Activated CD8-positive, alpha-beta T cell treated with anti-CD3 and anti-CD28 coated beads for 36 hours (primary cell): ENCODE measurements at regions not wholly inside any gene's neighbourhood (a gene's known extent, or its start where the extent isn't known, plus 50 kb on each side); places are given as distances from the start of the nearest gene placed in this dataset.

ENCODE experiments used
- ATAC-seq: fragments of 200-7000 bp; cut with Tn5 transposase; one replicate; pipeline ENCODE4 v1.10.0; 2021; ENCODE audit warnings: mild to moderate bottlenecking, moderate library complexity
- CTCF ChIA-PET: fragments of 350-600 bp; sonication (Branson Sonifier 250); formaldehyde crosslinking; loops from one replicate; lab custom pipeline; 2021; ENCODE audit warnings: antibody characterized with exemption; lab: Charles Lee
- POLR2A ChIA-PET: fragments of 350-600 bp; sonication (Branson Sonifier 250); formaldehyde crosslinking; loops from one replicate; lab custom pipeline; 2021; ENCODE audit warnings: antibody characterized with exemption; lab: Charles Lee
- DNase-seq: peaks from one replicate; pipeline ENCODE4 v3.0.0-alpha.2; 2020
- H3K27ac Mint-ChIP-seq: one replicate; pipeline ENCODE4 v1.8.0; 2021; ENCODE audit warnings: mild to moderate bottlenecking, mixed read lengths
- H3K27me3 Mint-ChIP-seq: one replicate; pipeline ENCODE4 v1.8.0; 2021; ENCODE audit warnings: mixed read lengths
- H3K36me3 Mint-ChIP-seq: one replicate; pipeline ENCODE4 v1.8.0; 2021; ENCODE audit warnings: low read depth, mixed read lengths
- H3K4me1 Mint-ChIP-seq: one replicate; pipeline ENCODE4 v1.8.0; 2021; ENCODE audit warnings: low read depth, mixed read lengths
- H3K4me3 Mint-ChIP-seq: one replicate; pipeline ENCODE4 v1.8.0; 2021; ENCODE audit warnings: mild to moderate bottlenecking, moderate library complexity, mixed read lengths
- H3K9me3 Mint-ChIP-seq: one replicate; pipeline ENCODE4 v1.8.0; 2021; ENCODE audit warnings: mixed read lengths
- intact Hi-C: fragments of 100-400 bp; cut with micrococcal nuclease; formaldehyde crosslinking; loops from one replicate; pipeline ENCODE4 v1.10.0; 2022
- TF ChIP-seq, protein P1 (sequence below): fragments of 200-600 bp; IDR thresholded peaks from one replicate; pipeline ENCODE4 v1.8.0; 2022; ENCODE audit warnings: antibody characterized with exemption, mild to moderate bottlenecking

DNA sequence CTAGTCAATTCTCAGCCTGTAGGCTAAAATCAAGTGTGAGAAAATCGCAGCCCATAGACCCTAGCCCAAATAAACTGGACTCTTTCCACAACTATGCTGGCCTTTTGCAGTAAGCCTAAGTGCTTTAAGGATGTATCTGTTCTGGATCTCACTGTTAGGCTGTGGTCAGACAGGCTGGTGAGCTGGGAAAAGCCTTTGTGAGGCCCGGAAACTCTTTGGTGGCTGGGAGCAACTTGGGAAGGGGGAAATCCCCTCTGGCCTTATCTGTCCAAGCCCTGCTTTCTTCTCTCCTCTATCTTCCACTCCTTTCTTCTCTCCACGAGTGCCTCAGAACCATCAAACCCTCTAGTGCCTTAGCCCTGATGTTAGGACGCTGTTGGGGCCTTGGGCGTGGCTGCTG lies 135.4 kb downstream of the LACC1 start:
- H3K4me3 Mint-ChIP-seq: no peak overlapping the region
- CTCF ChIA-PET: no interaction called here

DNA sequence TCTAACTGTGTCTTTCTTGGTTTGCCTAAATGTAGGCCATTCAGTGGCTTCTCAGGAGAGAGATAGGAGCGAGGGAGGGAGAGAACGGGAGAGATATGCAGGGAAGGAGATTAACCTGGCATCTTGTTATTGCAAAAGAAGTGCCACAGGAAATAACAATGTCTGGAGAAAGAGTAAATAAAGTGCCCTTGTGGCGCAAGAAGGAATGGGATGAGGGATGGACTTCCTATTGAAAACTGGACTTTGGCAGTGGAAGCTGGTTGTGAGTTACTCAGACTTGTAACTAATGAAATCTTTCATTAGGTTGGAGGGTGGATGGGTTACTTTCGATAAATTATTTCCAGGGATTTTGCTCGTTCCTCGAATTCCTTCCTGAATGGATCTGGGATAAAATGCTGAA lies 136.1 kb downstream of the LACC1 start:
- TF ChIP-seq, protein P1, sequence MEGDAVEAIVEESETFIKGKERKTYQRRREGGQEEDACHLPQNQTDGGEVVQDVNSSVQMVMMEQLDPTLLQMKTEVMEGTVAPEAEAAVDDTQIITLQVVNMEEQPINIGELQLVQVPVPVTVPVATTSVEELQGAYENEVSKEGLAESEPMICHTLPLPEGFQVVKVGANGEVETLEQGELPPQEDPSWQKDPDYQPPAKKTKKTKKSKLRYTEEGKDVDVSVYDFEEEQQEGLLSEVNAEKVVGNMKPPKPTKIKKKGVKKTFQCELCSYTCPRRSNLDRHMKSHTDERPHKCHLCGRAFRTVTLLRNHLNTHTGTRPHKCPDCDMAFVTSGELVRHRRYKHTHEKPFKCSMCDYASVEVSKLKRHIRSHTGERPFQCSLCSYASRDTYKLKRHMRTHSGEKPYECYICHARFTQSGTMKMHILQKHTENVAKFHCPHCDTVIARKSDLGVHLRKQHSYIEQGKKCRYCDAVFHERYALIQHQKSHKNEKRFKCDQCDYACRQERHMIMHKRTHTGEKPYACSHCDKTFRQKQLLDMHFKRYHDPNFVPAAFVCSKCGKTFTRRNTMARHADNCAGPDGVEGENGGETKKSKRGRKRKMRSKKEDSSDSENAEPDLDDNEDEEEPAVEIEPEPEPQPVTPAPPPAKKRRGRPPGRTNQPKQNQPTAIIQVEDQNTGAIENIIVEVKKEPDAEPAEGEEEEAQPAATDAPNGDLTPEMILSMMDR: no peak
- ATAC-seq (no peak), DNase-seq (no peak)
- H3K36me3 Mint-ChIP-seq: no peaks in the 10 kb centered on the region
- H3K4me1 Mint-ChIP-seq: no peaks in the 10 kb centered on the region
- ChIA-PET POLR2A (no interaction called here), CTCF (no interaction called here)
- H3K27me3 Mint-ChIP-seq: no peaks in the 10 kb centered on the region
- H3K27ac Mint-ChIP-seq: no peak overlapping the region
- intact Hi-C loops: no loop called here
- no peaks in the 10 kb centered on the region for H3K9me3 Mint-ChIP-seq
- H3K4me3 Mint-ChIP-seq: no peak overlapping the region

More for the DNA sequence above, 135.4 kb downstream of the LACC1 start:
- H3K27ac Mint-ChIP-seq: no peak overlapping the region
- TF ChIP-seq, protein P1: no peak
- no peaks in the 10 kb centered on the region for H3K4me1 Mint-ChIP-seq
- intact Hi-C loops: no loop called here
- ATAC-seq (no peak), DNase-seq (no peak)
- no peaks in the 10 kb centered on the region for H3K27me3 Mint-ChIP-seq
- no peaks in the 10 kb centered on the region for H3K36me3 Mint-ChIP-seq
- POLR2A ChIA-PET: no interaction called here
- H3K9me3 Mint-ChIP-seq: no peaks in the 10 kb centered on the region

DNA sequence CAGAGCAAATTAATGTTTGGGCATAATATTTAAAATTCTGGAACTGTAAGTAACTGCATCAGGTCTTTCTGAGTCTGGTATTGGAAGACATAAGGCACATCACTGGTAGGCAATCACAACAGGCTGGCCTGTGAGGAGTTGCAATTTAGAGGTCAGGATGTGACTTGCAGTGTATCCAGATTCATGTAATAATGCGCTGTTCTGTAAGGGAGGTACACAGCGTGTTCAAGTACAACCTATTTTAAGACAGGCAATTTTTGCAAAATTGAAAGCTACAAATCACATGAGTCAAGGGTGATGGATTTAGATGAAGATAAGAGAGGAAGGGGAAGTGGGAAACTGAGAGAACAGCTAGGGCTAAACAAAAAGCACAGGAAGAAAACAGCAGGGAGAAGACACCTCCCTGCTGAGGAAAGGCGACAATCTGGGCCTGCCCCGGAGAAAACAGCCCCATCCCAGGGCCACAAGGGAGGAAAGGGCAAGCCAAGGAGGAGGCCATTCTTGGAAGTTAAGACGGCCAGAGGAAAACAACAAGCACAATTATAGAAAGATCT lies 138.1 kb downstream of the LACC1 start:
- no peaks in the 10 kb centered on the region for H3K9me3 Mint-ChIP-seq
- no peaks in the 10 kb centered on the region for H3K4me1 Mint-ChIP-seq
- peaks cover 2% of the 10 kb centered on the region for H3K27me3 Mint-ChIP-seq
- no peak overlapping the region for H3K4me3 Mint-ChIP-seq
- H3K36me3 Mint-ChIP-seq: no peaks in the 10 kb centered on the region
- POLR2A ChIA-PET: no interaction called here
- intact Hi-C loops: no loop called here
- no peak for DNase-seq
- TF ChIP-seq, protein P1: no peak
- H3K27ac Mint-ChIP-seq: no peak overlapping the region
- CTCF ChIA-PET: no interaction called here
- ATAC-seq: no peak

DNA sequence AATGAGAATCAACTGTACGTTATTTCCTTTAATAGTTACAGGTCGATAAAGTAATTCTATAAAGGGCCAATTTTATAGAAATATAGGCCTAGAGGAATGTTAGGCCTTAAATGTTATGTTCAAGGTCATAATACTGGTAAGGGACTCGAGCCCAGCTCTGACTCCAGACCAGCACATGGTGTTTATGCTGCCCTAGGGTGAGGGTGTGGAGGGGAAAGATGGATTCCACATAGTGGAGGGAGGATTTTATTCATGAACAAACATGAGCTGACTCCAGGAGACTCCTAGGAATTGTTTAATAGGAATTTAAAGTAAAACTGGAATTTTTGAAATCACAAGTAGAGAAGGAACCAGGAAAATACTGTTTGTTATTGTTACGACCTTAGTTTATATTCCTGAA lies 139.9 kb downstream of the LACC1 start:
- ChIA-PET CTCF (no interaction called here), POLR2A (no interaction called here)
- no peaks in the 10 kb centered on the region for H3K9me3 Mint-ChIP-seq
- no peak overlapping the region for H3K27ac Mint-ChIP-seq
- TF ChIP-seq, protein P1: no peak
- peaks cover 4% of the 10 kb centered on the region for H3K27me3 Mint-ChIP-seq
- DNase-seq (no peak), ATAC-seq (no peak)
- H3K36me3 Mint-ChIP-seq: no peaks in the 10 kb centered on the region
- intact Hi-C loops: no loop called here
- H3K4me3 Mint-ChIP-seq: no peak overlapping the region
- no peaks in the 10 kb centered on the region for H3K4me1 Mint-ChIP-seq

DNA sequence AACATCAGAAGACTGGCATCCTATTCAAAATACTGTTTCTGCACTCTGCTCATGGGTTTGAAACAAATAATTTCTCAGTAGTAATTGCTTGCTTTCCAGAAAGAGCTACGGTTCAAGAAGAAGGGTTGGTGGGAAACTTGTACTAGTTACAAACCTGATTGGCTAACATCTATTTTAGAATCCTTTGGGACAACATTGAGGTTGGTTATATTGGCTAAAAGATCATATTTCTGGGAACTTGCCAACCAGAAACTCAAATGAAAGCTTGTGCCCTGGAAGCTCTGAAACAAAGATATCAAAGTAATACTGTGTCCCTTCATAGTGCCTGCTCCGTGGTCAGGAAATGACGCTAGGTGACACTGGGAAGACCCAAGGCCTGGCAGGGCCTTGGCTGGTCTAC lies 141.7 kb downstream of the LACC1 start:
- no peak for ATAC-seq
- ChIA-PET CTCF (interaction anchor here (1.5 kb wide), 1 partner anchor 113 kb away, joined by 4 read pairs; no protein-coding TSS in a partner anchor), POLR2A (no interaction called here)
- no peaks in the 10 kb centered on the region for H3K36me3 Mint-ChIP-seq
- intact Hi-C loops: no loop called here
- no peaks in the 10 kb centered on the region for H3K9me3 Mint-ChIP-seq
- no peak overlapping the region for H3K27ac Mint-ChIP-seq
- no peak for DNase-seq
- no peaks in the 10 kb centered on the region for H3K4me1 Mint-ChIP-seq
- H3K4me3 Mint-ChIP-seq: no peak overlapping the region
- H3K27me3 Mint-ChIP-seq: peaks cover 4% of the 10 kb centered on the region
- TF ChIP-seq, protein P1: no peak
